Natural killer cell (primary cell): ENCODE measurements at regions not wholly inside any gene's neighbourhood (a gene's known extent, or its start where the extent isn't known, plus 50 kb on each side); places are given as distances from the start of the nearest gene placed in this dataset.

Source experiments
- ATAC-seq, 3 donors: fragments of 150-1000 bp in 2 of 3; fragments of 200-7000 bp in 1 of 3; cut with Tn5 transposase; 1 replicate in 1 of 3; 2 replicates in 2 of 3; pipeline ENCODE4 v1.10.0; 2021; ENCODE audit warnings: mild to moderate bottlenecking in 2 of 3, moderate library complexity in 2 of 3
- DNase-seq, 2 donors: peaks; one replicate each; pipeline versions ENCODE4 v3.0.0 to v3.0.0-alpha.2; 2013 to 2021; ENCODE audit warnings: mixed read lengths in 1 of 2
- H3K27ac ChIP-seq: one replicate; pipeline ENCODE4 v1.5.1; 2013; ENCODE audit warnings: mild to moderate bottlenecking, low read length
- H3K27me3 ChIP-seq: one replicate; pipeline ENCODE4 v1.6.1; 2013; ENCODE audit warnings: low read length; ENCODE audit not compliant: control insufficient read depth, insufficient read depth
- H3K36me3 ChIP-seq: one replicate; pipeline ENCODE4 v1.6.1; 2013; ENCODE audit warnings: low read length; ENCODE audit not compliant: control insufficient read depth, insufficient read depth
- H3K4me1 ChIP-seq: one replicate; pipeline ENCODE4 v1.6.1; 2013; ENCODE audit warnings: low read length; ENCODE audit not compliant: control insufficient read depth, insufficient read depth
- H3K4me3 ChIP-seq: one replicate; pipeline ENCODE4 v1.5.1; 2013; ENCODE audit warnings: low read length
- H3K9me3 ChIP-seq: one replicate; pipeline ENCODE4 v1.6.1; 2013; ENCODE audit warnings: low read length; ENCODE audit not compliant: control insufficient read depth, insufficient read depth
- H3K27ac Mint-ChIP-seq, 2 donors: one replicate each; pipeline ENCODE4 v1.8.0; 2022; ENCODE audit warnings: mild to moderate bottlenecking in 2 of 2, mixed read lengths in 2 of 2, moderate library complexity in 1 of 2
- H3K27me3 Mint-ChIP-seq, 2 donors: one replicate each; pipeline ENCODE4 v1.8.0; 2022; ENCODE audit warnings: low read depth in 2 of 2, mixed read lengths in 2 of 2
- H3K36me3 Mint-ChIP-seq: one replicate; pipeline ENCODE4 v1.8.0; 2022; ENCODE audit warnings: mixed read lengths
- H3K4me1 Mint-ChIP-seq, 2 donors: one replicate each; pipeline ENCODE4 v1.8.0; 2022; ENCODE audit warnings: mixed read lengths in 2 of 2
- H3K4me3 Mint-ChIP-seq: one replicate; pipeline ENCODE4 v1.8.0; 2022; ENCODE audit warnings: mild to moderate bottlenecking, moderate library complexity, mixed read lengths
- H3K9me3 Mint-ChIP-seq, 2 donors: one replicate each; pipeline ENCODE4 v1.8.0; 2022; ENCODE audit warnings: mixed read lengths in 2 of 2
- WGBS: methylation state at CpG from one replicate; pipeline ENCODE4 v1.1.7; 2013; ENCODE audit warnings: missing lambda C conversion rate; ENCODE audit not compliant: insufficient coverage; 5-methylcytosine and 5-hydroxymethylcytosine counted together
- intact Hi-C: fragments of 100-400 bp; cut with micrococcal nuclease; formaldehyde crosslinking; loops from one replicate; pipeline ENCODE4 v1.14.2; 2022
- TF ChIP-seq, protein P1 (sequence below): fragments of 200-600 bp; IDR thresholded peaks from one replicate; pipeline ENCODE4 v1.8.0; 2022; ENCODE audit warnings: antibody characterized with exemption

DNA sequence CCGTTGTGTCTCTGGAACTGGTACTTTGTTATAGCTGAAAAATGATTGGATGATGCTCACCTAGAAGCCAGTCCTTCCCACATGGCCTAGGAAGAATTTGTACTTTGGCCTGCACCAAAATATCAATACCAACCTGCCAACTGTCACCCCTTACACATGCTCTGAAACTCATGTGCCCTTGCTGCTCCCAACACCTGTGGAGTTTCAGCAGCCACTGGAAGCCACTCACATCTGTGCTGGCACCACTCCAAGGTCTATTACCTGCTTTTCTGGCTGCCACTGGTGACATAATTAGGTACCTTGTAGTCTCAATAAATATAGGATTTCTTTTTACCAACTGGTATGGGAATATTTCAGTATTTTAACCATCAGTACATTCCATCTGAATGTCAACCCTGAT is 363.6 kb downstream of the SH3GL2 start:
- Mint-ChIP-seq H3K4me3 (no peak overlapping the region), H3K27me3 (no peaks in the 10 kb centered on the region), H3K9me3 (peaks cover 11 to 14% of the 10 kb centered on the region in 2 donors), H3K4me1 (no peaks in the 10 kb centered on the region), H3K27ac (no peak overlapping the region), H3K36me3 (no peaks in the 10 kb centered on the region)
- intact Hi-C loops = no loop called here
- TF ChIP-seq, protein P1, sequence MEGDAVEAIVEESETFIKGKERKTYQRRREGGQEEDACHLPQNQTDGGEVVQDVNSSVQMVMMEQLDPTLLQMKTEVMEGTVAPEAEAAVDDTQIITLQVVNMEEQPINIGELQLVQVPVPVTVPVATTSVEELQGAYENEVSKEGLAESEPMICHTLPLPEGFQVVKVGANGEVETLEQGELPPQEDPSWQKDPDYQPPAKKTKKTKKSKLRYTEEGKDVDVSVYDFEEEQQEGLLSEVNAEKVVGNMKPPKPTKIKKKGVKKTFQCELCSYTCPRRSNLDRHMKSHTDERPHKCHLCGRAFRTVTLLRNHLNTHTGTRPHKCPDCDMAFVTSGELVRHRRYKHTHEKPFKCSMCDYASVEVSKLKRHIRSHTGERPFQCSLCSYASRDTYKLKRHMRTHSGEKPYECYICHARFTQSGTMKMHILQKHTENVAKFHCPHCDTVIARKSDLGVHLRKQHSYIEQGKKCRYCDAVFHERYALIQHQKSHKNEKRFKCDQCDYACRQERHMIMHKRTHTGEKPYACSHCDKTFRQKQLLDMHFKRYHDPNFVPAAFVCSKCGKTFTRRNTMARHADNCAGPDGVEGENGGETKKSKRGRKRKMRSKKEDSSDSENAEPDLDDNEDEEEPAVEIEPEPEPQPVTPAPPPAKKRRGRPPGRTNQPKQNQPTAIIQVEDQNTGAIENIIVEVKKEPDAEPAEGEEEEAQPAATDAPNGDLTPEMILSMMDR = no peak
- Histone ChIP-seq H3K4me1 (no peaks in the 10 kb centered on the region), H3K9me3 (no peaks in the 10 kb centered on the region), H3K27ac (no peak overlapping the region), H3K27me3 (no peaks in the 10 kb centered on the region), H3K4me3 (no peak overlapping the region), H3K36me3 (no peaks in the 10 kb centered on the region)
- ATAC-seq = no peak
- 75% methylated on average over 1 of the region's 1 CpG for whole genome bisulfite sequencing
- DNase-seq = no peak

DNA sequence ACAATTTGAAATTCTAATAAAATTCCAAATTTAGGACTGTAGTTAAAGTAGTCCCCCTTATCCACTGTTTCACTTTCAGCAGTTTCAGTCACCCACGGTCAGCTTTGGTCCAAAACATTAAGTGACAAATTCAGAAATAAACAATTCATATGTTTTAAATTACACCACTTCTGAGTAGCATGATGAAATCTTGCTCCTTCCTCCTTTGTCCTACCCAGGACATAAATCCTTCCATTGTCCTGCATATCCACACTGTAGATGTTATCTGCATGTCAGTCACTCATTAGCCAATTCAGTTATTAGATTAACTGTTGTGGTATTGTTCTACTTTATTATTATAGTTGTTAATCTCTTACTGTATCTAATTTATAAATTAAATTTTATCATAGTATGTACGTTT is 376.5 kb downstream of the SH3GL2 start:
- H3K36me3 Mint-ChIP-seq = no peaks in the 10 kb centered on the region
- Histone ChIP-seq H3K27ac (no peak overlapping the region), H3K4me3 (no peak overlapping the region), H3K27me3 (no peaks in the 10 kb centered on the region), H3K9me3 (no peaks in the 10 kb centered on the region), H3K4me1 (no peaks in the 10 kb centered on the region), H3K36me3 (no peaks in the 10 kb centered on the region)
- H3K9me3 Mint-ChIP-seq = peaks cover 2 to 4% of the 10 kb centered on the region in 2 donors
- ATAC-seq (no peak), DNase-seq (no peak)
- intact Hi-C loops = no loop called here
- no peak overlapping the region for H3K4me3 Mint-ChIP-seq
- 67% methylated on average over 1 of the region's 2 CpGs for WGBS
- H3K27me3 Mint-ChIP-seq = no peaks in the 10 kb centered on the region
- TF ChIP-seq, protein P1 = no peak
- no peaks in the 10 kb centered on the region for H3K4me1 Mint-ChIP-seq
- H3K27ac Mint-ChIP-seq = no peak overlapping the region

DNA sequence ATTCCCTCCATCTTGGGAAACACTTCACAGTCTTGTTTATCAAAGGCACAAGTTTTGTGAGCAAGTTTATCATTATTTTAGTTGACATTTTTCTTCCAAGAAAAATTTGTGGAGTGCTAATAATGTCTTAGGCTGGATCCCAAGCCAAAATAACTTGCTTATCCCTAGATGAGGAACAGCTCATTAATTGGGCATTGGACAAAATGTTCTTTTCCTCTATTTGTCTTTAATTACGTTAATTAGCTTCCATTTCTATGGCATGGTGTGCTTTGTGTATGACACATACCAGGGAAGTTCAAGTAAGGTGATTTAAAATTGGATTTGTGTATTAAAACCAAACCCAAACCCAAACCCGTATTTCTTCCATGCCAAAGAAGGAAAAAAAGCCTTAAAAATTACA is 379.5 kb downstream of the SH3GL2 start:
- H3K4me1 ChIP-seq = no peaks in the 10 kb centered on the region
- H3K4me1 Mint-ChIP-seq = no peaks in the 10 kb centered on the region
- no peaks in the 10 kb centered on the region for H3K36me3 Mint-ChIP-seq
- H3K4me3 Mint-ChIP-seq = no peak overlapping the region
- intact Hi-C loops = no loop called here
- 60% methylated on average over 1 of the region's 2 CpGs for WGBS
- no peak overlapping the region for H3K4me3 ChIP-seq
- DNase-seq (no peak), ATAC-seq (no peak)
- no peak overlapping the region for H3K27ac ChIP-seq
- no peaks in the 10 kb centered on the region for H3K9me3 ChIP-seq
- H3K9me3 Mint-ChIP-seq = peaks cover 6 to 8% of the 10 kb centered on the region in 2 donors
- H3K27me3 ChIP-seq = no peaks in the 10 kb centered on the region
- H3K27me3 Mint-ChIP-seq = no peaks in the 10 kb centered on the region
- TF ChIP-seq, protein P1 = no peak
- no peak overlapping the region for H3K27ac Mint-ChIP-seq
- no peaks in the 10 kb centered on the region for H3K36me3 ChIP-seq

GRCh38 chr9:17962747-17963146 is 383.9 kb downstream of the SH3GL2 start:
- no peaks in the 10 kb centered on the region for H3K4me1 Mint-ChIP-seq
- H3K4me3 ChIP-seq = no peak overlapping the region
- ATAC-seq (no peak), DNase-seq (no peak)
- intact Hi-C loops = no loop called here
- H3K4me1 ChIP-seq = no peaks in the 10 kb centered on the region
- H3K27ac Mint-ChIP-seq = no peak overlapping the region
- H3K27me3 ChIP-seq = no peaks in the 10 kb centered on the region
- no peaks in the 10 kb centered on the region for H3K9me3 ChIP-seq
- no peak overlapping the region for H3K4me3 Mint-ChIP-seq
- no peaks in the 10 kb centered on the region for H3K27me3 Mint-ChIP-seq
- H3K36me3 ChIP-seq = no peaks in the 10 kb centered on the region
- WGBS = 58% methylated on average over 3 of the region's 3 CpGs
- TF ChIP-seq, protein P1 = no peak
- H3K36me3 Mint-ChIP-seq = no peaks in the 10 kb centered on the region
- no peak overlapping the region for H3K27ac ChIP-seq
- peaks cover 5 to 6% of the 10 kb centered on the region in 2 donors for H3K9me3 Mint-ChIP-seq
